ENCODE measurements at regions not wholly inside any gene's neighbourhood (a gene's known extent, or its start where the extent isn't known, plus 50 kb on each side); places are given as distances from the start of the nearest gene placed in this dataset.

GRCh38 chr6:144653885-144654505, 368.9 kb downstream of the UTRN start:
- TF ChIP-seq POLR2AphosphoS5 (IDR thresholded peaks at IDR 0.05) (no peak), EP300 (IDR thresholded peaks at IDR 0.05) (no peak), POLR2A (IDR thresholded peaks at IDR 0.05) (no peak), CTCF (IDR thresholded peaks at IDR 0.05) (no peak)
- peak in 1 of 2 donors; percentile 18 for DNase-seq
- no peaks in the 10 kb centered on the region for H3K9me3 ChIP-seq
- 13 to 32% (median 25%) methylated on average over 6 of the region's 6 CpGs for WGBS, 5 donors
- intact Hi-C loops (cut with DNase I; ENCODE audit: low total_unique reads), result no loop called here
- H3K27me3 ChIP-seq, result no peaks in the 10 kb centered on the region
- H3K27ac ChIP-seq, result no peak overlapping the region
- no peaks in the 10 kb centered on the region for H3K36me3 ChIP-seq
- peaks cover 0 to 42% (median 16%) of the 10 kb centered on the region in 4 donors for H3K4me1 ChIP-seq
- H3K4me3 ChIP-seq, result no peak overlapping the region

GRCh38 chr6:144654506-144654905, 369.4 kb downstream of the UTRN start:
- Histone ChIP-seq H3K27me3 (no peaks in the 10 kb centered on the region), H3K4me1 (peaks cover 0 to 47% (median 21%) of the 10 kb centered on the region in 4 donors), H3K36me3 (no peaks in the 10 kb centered on the region), H3K9me3 (no peaks in the 10 kb centered on the region), H3K27ac (no peak overlapping the region), H3K4me3 (no peak overlapping the region)
- no peak for DNase-seq
- 13 to 55% (median 37%) methylated on average over 1 of the region's 1 CpG for WGBS, 5 donors
- intact Hi-C loops (cut with DNase I; ENCODE audit: low total_unique reads), result no loop called here
- no peak for TF ChIP-seq POLR2AphosphoS5 (IDR thresholded peaks at IDR 0.05)
- no peak for TF ChIP-seq CTCF (IDR thresholded peaks at IDR 0.05)
- TF ChIP-seq EP300 (IDR thresholded peaks at IDR 0.05), result no peak
- no peak for TF ChIP-seq POLR2A (IDR thresholded peaks at IDR 0.05)

GRCh38 chr6:144655376-144655775, 370.2 kb downstream of the UTRN start:
- WGBS, 5 donors, result 83 to 91% (median 88%) methylated on average over 1 of the region's 1 CpG
- intact Hi-C loops (cut with DNase I; ENCODE audit: low total_unique reads), result no loop called here

DNA sequence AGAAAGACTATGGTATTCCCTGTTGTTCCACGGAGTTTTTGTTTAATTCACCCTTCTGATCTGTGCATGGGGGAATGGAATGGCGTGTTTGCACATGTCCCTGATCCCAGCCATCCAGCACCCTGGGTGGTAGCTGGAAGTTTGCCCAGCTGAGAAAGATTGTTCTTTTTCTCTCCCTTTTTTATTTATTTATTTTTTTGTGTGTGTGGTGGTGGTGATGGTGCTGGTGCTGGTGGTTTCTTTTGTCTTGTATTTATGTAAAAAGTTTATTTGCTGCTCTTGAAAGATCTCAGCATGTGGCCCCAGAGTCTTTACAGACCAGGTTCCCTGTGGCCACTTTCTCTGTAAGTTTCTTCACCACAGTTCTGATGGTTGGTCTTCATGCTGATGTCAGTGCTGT, 372.6 kb downstream of the UTRN start:
- WGBS, 5 donors, result 46 to 77% (median 67%) methylated on average over 2 of the region's 2 CpGs
- DNase-seq, result peak in 1 of 2 donors; percentile 30
- no peaks in the 10 kb centered on the region for H3K9me3 ChIP-seq
- no peak overlapping the region for H3K4me3 ChIP-seq
- H3K27me3 ChIP-seq, result no peaks in the 10 kb centered on the region
- intact Hi-C loops (cut with DNase I; ENCODE audit: low total_unique reads), result no loop called here
- TF ChIP-seq EP300 (IDR thresholded peaks at IDR 0.05) (no peak), CTCF (IDR thresholded peaks at IDR 0.05) (no peak), POLR2A (IDR thresholded peaks at IDR 0.05) (no peak), POLR2AphosphoS5 (IDR thresholded peaks at IDR 0.05) (no peak)
- H3K36me3 ChIP-seq, result no peaks in the 10 kb centered on the region
- peaks cover 3 to 64% (median 30%) of the 10 kb centered on the region in 4 donors for H3K4me1 ChIP-seq
- H3K27ac ChIP-seq, result no peak overlapping the region

More at GRCh38 chr6:144655376-144655775, 370.2 kb downstream of the UTRN start:
- no peak for TF ChIP-seq POLR2AphosphoS5 (IDR thresholded peaks at IDR 0.05)
- no peak for TF ChIP-seq EP300 (IDR thresholded peaks at IDR 0.05)
- no peak for TF ChIP-seq POLR2A (IDR thresholded peaks at IDR 0.05)
- TF ChIP-seq CTCF (IDR thresholded peaks at IDR 0.05), result no peak
- H3K36me3 ChIP-seq, result no peaks in the 10 kb centered on the region
- no peak overlapping the region for H3K4me3 ChIP-seq
- no peak for DNase-seq
- H3K27me3 ChIP-seq, result no peaks in the 10 kb centered on the region
- H3K27ac ChIP-seq, result no peak overlapping the region
- H3K9me3 ChIP-seq, result no peaks in the 10 kb centered on the region
- peaks cover 3 to 52% (median 25%) of the 10 kb centered on the region in 4 donors for H3K4me1 ChIP-seq
